ENCODE measurements at regions not wholly inside any gene's neighbourhood (a gene's known extent, or its start where the extent isn't known, plus 50 kb on each side); places are given as distances from the start of the nearest gene placed in this dataset.

DNA sequence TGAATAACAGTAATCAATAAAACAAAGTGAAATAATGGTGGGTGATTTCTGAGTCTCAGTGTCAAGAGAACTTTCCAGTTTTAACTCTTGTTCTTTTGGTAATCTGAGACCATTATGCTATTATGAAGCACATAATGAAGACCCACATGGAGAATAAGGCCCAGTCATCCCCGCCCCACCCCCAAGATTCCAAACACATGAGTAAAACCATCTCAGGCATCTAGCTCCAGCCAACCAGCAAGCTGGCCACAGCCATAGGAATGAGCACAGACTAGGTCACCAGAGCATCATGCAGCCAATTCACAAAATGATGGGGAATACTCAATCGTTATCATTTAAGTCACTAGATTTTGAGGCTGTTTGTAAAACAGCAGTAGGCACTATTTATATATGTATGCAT, 1769.0 kb upstream of the PCDH20 start:
- TF ChIP-seq ESRRG (CRISPR knock-in tag; IDR thresholded peaks at IDR 0.05): no peak
- TF ChIP-seq ZFP3 (CRISPR knock-in tag; IDR thresholded peaks at IDR 0.05): no peak
- TF ChIP-seq TOX (CRISPR knock-in tag; IDR thresholded peaks at IDR 0.05; ENCODE audit: borderline replicate concordance): no peak
- TF ChIP-seq, protein P1, sequence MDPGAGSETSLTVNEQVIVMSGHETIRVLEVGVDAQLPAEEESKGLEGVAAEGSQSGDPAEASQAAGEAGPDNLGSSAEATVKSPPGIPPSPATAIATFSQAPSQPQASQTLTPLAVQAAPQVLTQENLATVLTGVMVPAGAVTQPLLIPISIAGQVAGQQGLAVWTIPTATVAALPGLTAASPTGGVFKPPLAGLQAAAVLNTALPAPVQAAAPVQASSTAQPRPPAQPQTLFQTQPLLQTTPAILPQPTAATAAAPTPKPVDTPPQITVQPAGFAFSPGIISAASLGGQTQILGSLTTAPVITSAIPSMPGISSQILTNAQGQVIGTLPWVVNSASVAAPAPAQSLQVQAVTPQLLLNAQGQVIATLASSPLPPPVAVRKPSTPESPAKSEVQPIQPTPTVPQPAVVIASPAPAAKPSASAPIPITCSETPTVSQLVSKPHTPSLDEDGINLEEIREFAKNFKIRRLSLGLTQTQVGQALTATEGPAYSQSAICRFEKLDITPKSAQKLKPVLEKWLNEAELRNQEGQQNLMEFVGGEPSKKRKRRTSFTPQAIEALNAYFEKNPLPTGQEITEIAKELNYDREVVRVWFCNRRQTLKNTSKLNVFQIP (CRISPR knock-in tag; IDR thresholded peaks at IDR 0.05; ENCODE audit: borderline replicate concordance, low read depth): no peak
- TF ChIP-seq ARNTL (CRISPR knock-in tag; IDR thresholded peaks at IDR 0.05; ENCODE audit: borderline replicate concordance, low read depth): no peak
- TF ChIP-seq BACH2 (CRISPR knock-in tag; IDR thresholded peaks at IDR 0.05; ENCODE audit: borderline replicate concordance): no peak
- no peak for TF ChIP-seq ISL1 (CRISPR knock-in tag; IDR thresholded peaks at IDR 0.05)
- no peak for TF ChIP-seq ZNF565 (CRISPR knock-in tag; conservative IDR thresholded peaks at IDR 0.05; ENCODE audit: low read depth)
- TF ChIP-seq PPARA (CRISPR knock-in tag; IDR thresholded peaks at IDR 0.05; ENCODE audit: borderline replicate concordance): no peak
- no peak for TF ChIP-seq SNAI2 (CRISPR knock-in tag; IDR thresholded peaks at IDR 0.05)
- no peak for TF ChIP-seq TCF4 (CRISPR knock-in tag; IDR thresholded peaks at IDR 0.05; ENCODE audit: borderline replicate concordance)
- no peak for TF ChIP-seq ZNF8 (CRISPR knock-in tag; IDR thresholded peaks at IDR 0.05)
- TF ChIP-seq ZC3H10 (CRISPR knock-in tag; IDR thresholded peaks at IDR 0.05): no peak
- TF ChIP-seq, protein P2, sequence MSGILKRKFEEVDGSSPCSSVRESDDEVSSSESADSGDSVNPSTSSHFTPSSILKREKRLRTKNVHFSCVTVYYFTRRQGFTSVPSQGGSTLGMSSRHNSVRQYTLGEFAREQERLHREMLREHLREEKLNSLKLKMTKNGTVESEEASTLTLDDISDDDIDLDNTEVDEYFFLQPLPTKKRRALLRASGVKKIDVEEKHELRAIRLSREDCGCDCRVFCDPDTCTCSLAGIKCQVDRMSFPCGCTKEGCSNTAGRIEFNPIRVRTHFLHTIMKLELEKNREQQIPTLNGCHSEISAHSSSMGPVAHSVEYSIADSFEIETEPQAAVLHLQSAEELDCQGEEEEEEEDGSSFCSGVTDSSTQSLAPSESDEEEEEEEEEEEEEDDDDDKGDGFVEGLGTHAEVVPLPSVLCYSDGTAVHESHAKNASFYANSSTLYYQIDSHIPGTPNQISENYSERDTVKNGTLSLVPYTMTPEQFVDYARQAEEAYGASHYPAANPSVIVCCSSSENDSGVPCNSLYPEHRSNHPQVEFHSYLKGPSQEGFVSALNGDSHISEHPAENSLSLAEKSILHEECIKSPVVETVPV (CRISPR knock-in tag; IDR thresholded peaks at IDR 0.05): no peak
- ATAC-seq: peak; percentile 84

DNA sequence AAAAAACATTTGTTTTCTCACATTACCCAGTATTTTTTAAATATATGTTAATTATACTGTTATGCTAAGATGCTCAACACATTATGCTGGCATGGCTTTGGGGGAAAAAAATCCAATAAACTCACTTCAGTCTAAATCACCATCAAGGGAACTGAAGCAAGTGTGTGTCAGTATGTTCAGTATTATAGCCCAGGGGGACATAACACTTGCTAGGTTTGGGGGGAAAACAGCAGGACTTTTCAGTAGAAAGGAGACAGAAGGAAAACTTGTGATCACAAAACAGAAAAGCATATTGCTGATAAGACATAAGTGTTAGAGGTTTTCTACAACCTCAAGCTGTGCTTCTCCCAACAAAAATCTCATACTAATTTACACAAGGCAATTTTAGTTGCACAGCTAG, 1759.9 kb upstream of the PCDH20 start:
- ATAC-seq: no peak
- TF ChIP-seq TOX (CRISPR knock-in tag; IDR thresholded peaks at IDR 0.05; ENCODE audit: borderline replicate concordance): no peak
- TF ChIP-seq ARNTL (CRISPR knock-in tag; IDR thresholded peaks at IDR 0.05; ENCODE audit: borderline replicate concordance, low read depth): no peak
- no peak for TF ChIP-seq PPARA (CRISPR knock-in tag; IDR thresholded peaks at IDR 0.05; ENCODE audit: borderline replicate concordance)
- TF ChIP-seq TCF4 (CRISPR knock-in tag; IDR thresholded peaks at IDR 0.05; ENCODE audit: borderline replicate concordance): no peak
- TF ChIP-seq ZC3H10 (CRISPR knock-in tag; IDR thresholded peaks at IDR 0.05): no peak
- no peak for TF ChIP-seq ZNF565 (CRISPR knock-in tag; conservative IDR thresholded peaks at IDR 0.05; ENCODE audit: low read depth)
- TF ChIP-seq ZFP3 (CRISPR knock-in tag; IDR thresholded peaks at IDR 0.05): no peak
- TF ChIP-seq CSDC2 (CRISPR knock-in tag; IDR thresholded peaks at IDR 0.05): no peak
- no peak for TF ChIP-seq GLIS3 (CRISPR knock-in tag; IDR thresholded peaks at IDR 0.05)
- TF ChIP-seq, protein P3, sequence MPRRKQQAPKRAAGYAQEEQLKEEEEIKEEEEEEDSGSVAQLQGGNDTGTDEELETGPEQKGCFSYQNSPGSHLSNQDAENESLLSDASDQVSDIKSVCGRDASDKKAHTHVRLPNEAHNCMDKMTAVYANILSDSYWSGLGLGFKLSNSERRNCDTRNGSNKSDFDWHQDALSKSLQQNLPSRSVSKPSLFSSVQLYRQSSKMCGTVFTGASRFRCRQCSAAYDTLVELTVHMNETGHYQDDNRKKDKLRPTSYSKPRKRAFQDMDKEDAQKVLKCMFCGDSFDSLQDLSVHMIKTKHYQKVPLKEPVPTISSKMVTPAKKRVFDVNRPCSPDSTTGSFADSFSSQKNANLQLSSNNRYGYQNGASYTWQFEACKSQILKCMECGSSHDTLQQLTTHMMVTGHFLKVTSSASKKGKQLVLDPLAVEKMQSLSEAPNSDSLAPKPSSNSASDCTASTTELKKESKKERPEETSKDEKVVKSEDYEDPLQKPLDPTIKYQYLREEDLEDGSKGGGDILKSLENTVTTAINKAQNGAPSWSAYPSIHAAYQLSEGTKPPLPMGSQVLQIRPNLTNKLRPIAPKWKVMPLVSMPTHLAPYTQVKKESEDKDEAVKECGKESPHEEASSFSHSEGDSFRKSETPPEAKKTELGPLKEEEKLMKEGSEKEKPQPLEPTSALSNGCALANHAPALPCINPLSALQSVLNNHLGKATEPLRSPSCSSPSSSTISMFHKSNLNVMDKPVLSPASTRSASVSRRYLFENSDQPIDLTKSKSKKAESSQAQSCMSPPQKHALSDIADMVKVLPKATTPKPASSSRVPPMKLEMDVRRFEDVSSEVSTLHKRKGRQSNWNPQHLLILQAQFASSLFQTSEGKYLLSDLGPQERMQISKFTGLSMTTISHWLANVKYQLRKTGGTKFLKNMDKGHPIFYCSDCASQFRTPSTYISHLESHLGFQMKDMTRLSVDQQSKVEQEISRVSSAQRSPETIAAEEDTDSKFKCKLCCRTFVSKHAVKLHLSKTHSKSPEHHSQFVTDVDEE (CRISPR knock-in tag; IDR thresholded peaks at IDR 0.05): no peak
- no peak for TF ChIP-seq ISL1 (CRISPR knock-in tag; IDR thresholded peaks at IDR 0.05)
- TF ChIP-seq OSR1 (CRISPR knock-in tag; IDR thresholded peaks at IDR 0.05): no peak
- TF ChIP-seq BACH2 (CRISPR knock-in tag; IDR thresholded peaks at IDR 0.05; ENCODE audit: borderline replicate concordance): no peak
- no peak for TF ChIP-seq SNAI2 (CRISPR knock-in tag; IDR thresholded peaks at IDR 0.05)
- no peak for TF ChIP-seq ZNF8 (CRISPR knock-in tag; IDR thresholded peaks at IDR 0.05)

GRCh38 chr13:63167699-63168337, 1752.2 kb upstream of the PCDH20 start:
- TF ChIP-seq ZC3H10 (CRISPR knock-in tag; IDR thresholded peaks at IDR 0.05): no peak
- TF ChIP-seq SNAI2 (CRISPR knock-in tag; IDR thresholded peaks at IDR 0.05): no peak
- TF ChIP-seq, protein P2 (CRISPR knock-in tag; IDR thresholded peaks at IDR 0.05): no peak
- TF ChIP-seq BACH2 (CRISPR knock-in tag; IDR thresholded peaks at IDR 0.05; ENCODE audit: borderline replicate concordance): no peak
- no peak for TF ChIP-seq ISL1 (CRISPR knock-in tag; IDR thresholded peaks at IDR 0.05)
- no peak for TF ChIP-seq ZNF8 (CRISPR knock-in tag; IDR thresholded peaks at IDR 0.05)
- no peak for TF ChIP-seq ZNF70 (CRISPR knock-in tag; IDR thresholded peaks at IDR 0.05)
- TF ChIP-seq ZNF565 (CRISPR knock-in tag; conservative IDR thresholded peaks at IDR 0.05; ENCODE audit: low read depth): no peak
- no peak for TF ChIP-seq ARNTL (CRISPR knock-in tag; IDR thresholded peaks at IDR 0.05; ENCODE audit: borderline replicate concordance, low read depth)
- no peak for TF ChIP-seq ZFP30 (CRISPR knock-in tag; IDR thresholded peaks at IDR 0.05)
- no peak for TF ChIP-seq GLIS3 (CRISPR knock-in tag; IDR thresholded peaks at IDR 0.05)

More at GRCh38 chr13:63167699-63168337, 1752.2 kb upstream of the PCDH20 start:
- peak; percentile 57 for ATAC-seq
